Endothelial cell (in vitro differentiated cells): ENCODE measurements at regions not wholly inside any gene's neighbourhood (a gene's known extent, or its start where the extent isn't known, plus 50 kb on each side); places are given as distances from the start of the nearest gene placed in this dataset.

Experiments used
- DNase-seq: peaks from one replicate; pipeline ENCODE4 v3.0.0; 2021; ENCODE audit warnings: low spot score
- H3K27ac Mint-ChIP-seq: one replicate; pipeline ENCODE4 v1.8.0; 2021; ENCODE audit warnings: mixed read lengths, inconsistent platforms; ENCODE audit not compliant: unreplicated experiment
- H3K27me3 Mint-ChIP-seq: one replicate; pipeline ENCODE4 v1.8.0; 2021; ENCODE audit warnings: mild to moderate bottlenecking, moderate library complexity, mixed read lengths, inconsistent platforms; ENCODE audit not compliant: unreplicated experiment
- H3K36me3 Mint-ChIP-seq: one replicate; pipeline ENCODE4 v1.8.0; 2021; ENCODE audit warnings: mild to moderate bottlenecking, low read depth, mixed read lengths, inconsistent platforms; ENCODE audit not compliant: unreplicated experiment
- H3K4me1 Mint-ChIP-seq: one replicate; pipeline ENCODE4 v1.8.0; 2021; ENCODE audit warnings: mild to moderate bottlenecking, mixed read lengths, inconsistent platforms; ENCODE audit not compliant: unreplicated experiment
- H3K4me3 Mint-ChIP-seq: one replicate; pipeline ENCODE4 v1.8.0; 2021; ENCODE audit warnings: mild to moderate bottlenecking, mixed read lengths, inconsistent platforms; ENCODE audit not compliant: unreplicated experiment
- H3K9me3 Mint-ChIP-seq: one replicate; pipeline ENCODE4 v1.8.0; 2021; ENCODE audit warnings: mixed read lengths, inconsistent platforms; ENCODE audit not compliant: unreplicated experiment
- CTCF ChIP-seq: fragments of 200-600 bp; sonication (generic); IDR thresholded peaks from one replicate; pipeline ENCODE4 v1.5.0; 2021; ENCODE audit warnings: antibody characterized with exemption; ENCODE audit not compliant: unreplicated experiment

GRCh38 chr3:40908612-40909011, 290.7 kb upstream of the CTNNB1 start:
- Mint-ChIP-seq H3K9me3 (no peaks in the 10 kb centered on the region), H3K27me3 (no peaks in the 10 kb centered on the region), H3K36me3 (no peaks in the 10 kb centered on the region), H3K4me3 (no peak overlapping the region), H3K27ac (no peak overlapping the region), H3K4me1 (no peaks in the 10 kb centered on the region)
- TF ChIP-seq CTCF: no peak
- DNase-seq: no peak

GRCh38 chr3:40911264-40911663, 288.0 kb upstream of the CTNNB1 start:
- Mint-ChIP-seq H3K9me3 (no peaks in the 10 kb centered on the region), H3K27me3 (peaks cover 4% of the 10 kb centered on the region), H3K36me3 (no peaks in the 10 kb centered on the region), H3K4me3 (no peak overlapping the region), H3K27ac (no peak overlapping the region), H3K4me1 (no peaks in the 10 kb centered on the region)
- no peak for TF ChIP-seq CTCF
- no peak for DNase-seq

GRCh38 chr3:40911928-40912327, 287.4 kb upstream of the CTNNB1 start:
- no peaks in the 10 kb centered on the region for H3K9me3 Mint-ChIP-seq
- peaks cover 3% of the 10 kb centered on the region for H3K4me1 Mint-ChIP-seq
- H3K27me3 Mint-ChIP-seq: peaks cover 4% of the 10 kb centered on the region
- TF ChIP-seq CTCF: no peak
- no peaks in the 10 kb centered on the region for H3K36me3 Mint-ChIP-seq
- DNase-seq: no peak
- H3K4me3 Mint-ChIP-seq: no peak overlapping the region
- no peak overlapping the region for H3K27ac Mint-ChIP-seq

- peaks cover 8% of the 10 kb centered on the region for H3K4me1 Mint-ChIP-seq
- DNase-seq: no peak
- H3K4me3 Mint-ChIP-seq: no peak overlapping the region
Observed at GRCh38 chr3:40912461-40912860, 286.8 kb upstream of the CTNNB1 start.

GRCh38 chr3:40913192-40913591, 286.1 kb upstream of the CTNNB1 start:
- DNase-seq: no peak
- no peak for TF ChIP-seq CTCF
- Mint-ChIP-seq H3K27me3 (peaks cover 4% of the 10 kb centered on the region), H3K27ac (no peak overlapping the region), H3K9me3 (no peaks in the 10 kb centered on the region), H3K36me3 (no peaks in the 10 kb centered on the region), H3K4me1 (peaks cover 9% of the 10 kb centered on the region), H3K4me3 (no peak overlapping the region)

More at GRCh38 chr3:40912461-40912860, 286.8 kb upstream of the CTNNB1 start:
- Mint-ChIP-seq H3K9me3 (no peaks in the 10 kb centered on the region), H3K36me3 (no peaks in the 10 kb centered on the region), H3K27me3 (peaks cover 4% of the 10 kb centered on the region), H3K27ac (no peak overlapping the region)
- no peak for TF ChIP-seq CTCF
